ENCODE measurements at regions not wholly inside any gene's neighbourhood (a gene's known extent, or its start where the extent isn't known, plus 50 kb on each side); places are given as distances from the start of the nearest gene placed in this dataset.

DNA sequence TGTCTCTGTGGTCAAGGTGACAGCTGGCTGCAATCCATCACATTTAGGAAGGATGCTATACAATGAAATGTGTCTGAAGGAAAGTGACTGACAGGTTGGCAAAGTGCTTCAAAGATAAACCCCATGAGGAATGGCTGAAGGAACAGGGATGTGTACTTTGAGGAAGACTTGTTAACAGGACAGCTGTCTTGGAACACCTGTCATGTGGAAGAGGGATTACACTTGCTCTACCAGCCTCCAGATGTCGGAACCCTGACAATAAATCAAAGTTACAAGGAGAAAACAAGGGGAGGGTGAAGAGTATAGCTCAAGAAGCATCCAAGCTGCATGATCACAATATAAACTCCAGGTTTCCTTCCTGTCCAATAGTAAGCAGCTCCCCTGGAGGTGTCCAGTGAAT lies 147.8 kb upstream of the TMCC3 start:
- TF ChIP-seq, protein P1, sequence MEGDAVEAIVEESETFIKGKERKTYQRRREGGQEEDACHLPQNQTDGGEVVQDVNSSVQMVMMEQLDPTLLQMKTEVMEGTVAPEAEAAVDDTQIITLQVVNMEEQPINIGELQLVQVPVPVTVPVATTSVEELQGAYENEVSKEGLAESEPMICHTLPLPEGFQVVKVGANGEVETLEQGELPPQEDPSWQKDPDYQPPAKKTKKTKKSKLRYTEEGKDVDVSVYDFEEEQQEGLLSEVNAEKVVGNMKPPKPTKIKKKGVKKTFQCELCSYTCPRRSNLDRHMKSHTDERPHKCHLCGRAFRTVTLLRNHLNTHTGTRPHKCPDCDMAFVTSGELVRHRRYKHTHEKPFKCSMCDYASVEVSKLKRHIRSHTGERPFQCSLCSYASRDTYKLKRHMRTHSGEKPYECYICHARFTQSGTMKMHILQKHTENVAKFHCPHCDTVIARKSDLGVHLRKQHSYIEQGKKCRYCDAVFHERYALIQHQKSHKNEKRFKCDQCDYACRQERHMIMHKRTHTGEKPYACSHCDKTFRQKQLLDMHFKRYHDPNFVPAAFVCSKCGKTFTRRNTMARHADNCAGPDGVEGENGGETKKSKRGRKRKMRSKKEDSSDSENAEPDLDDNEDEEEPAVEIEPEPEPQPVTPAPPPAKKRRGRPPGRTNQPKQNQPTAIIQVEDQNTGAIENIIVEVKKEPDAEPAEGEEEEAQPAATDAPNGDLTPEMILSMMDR (IDR thresholded peaks at IDR 0.05): no peak
- TF ChIP-seq POLR2A (IDR thresholded peaks at IDR 0.05) (no peak), POLR2AphosphoS5 (IDR thresholded peaks at IDR 0.05) (no peak)

Data from suprapubic skin (tissue), 4 donors.